K562 (cell line): ENCODE measurements at regions not wholly inside any gene's neighbourhood (a gene's known extent, or its start where the extent isn't known, plus 50 kb on each side); places are given as distances from the start of the nearest gene placed in this dataset.

Experiments
- ATAC-seq: fragments of 200-7000 bp; cut with Tn5 transposase; 3 replicates; pipeline ENCODE4 v1.9.1; 2020; ENCODE audit warnings: moderate library complexity
- BruUV-seq: library from RNA; stranded (reverse); fragments of 400-500 nt; replicated peaks from 2 replicates; lab custom pipeline; 2021; lab: Mats Ljungman, UMichigan
- CTCF ChIA-PET: fragments of 300-600 bp; formaldehyde crosslinking; extraction: SDS; loops from one replicate; lab custom pipeline; 2021; ENCODE audit warnings: low intra/inter-chr PET ratio; lab: Yijun Ruan, JAX
- POLR2A ChIA-PET: fragments of 300-600, 350-650 bp; sonication (Branson Sonifier 250); formaldehyde crosslinking; extraction: SDS; loops from one replicate; lab custom pipeline; 2021; ENCODE audit warnings: antibody characterized with exemption, inconsistent platforms; lab: Yijun Ruan, JAX
- DNase-seq, 4 experiments: peaks; one replicate each; pipeline versions ENCODE4 v3.0.0 to v3.0.0-alpha.2; 2011 to 2018; ENCODE audit warnings: low spot score in 3 of 4, mixed read lengths in 3 of 4; ENCODE audit errors: extremely low read depth in 1 of 4
- FAIRE-seq: peaks from 2 replicates; lab custom pipeline; 2011; peaks lifted over from hg19 to GRCh38; lab: Jason Lieb, UNC
- H2AFZ ChIP-seq: 2 replicates; pipeline ENCODE4 v1.6.0; 2011; ENCODE audit warnings: low read depth, low read length, control low read depth, inconsistent platforms
- H3K27ac ChIP-seq: fragments of 200-600 bp; 3 replicates; pipeline ENCODE4 v1.8.0; 2011; ENCODE audit warnings: low read depth, mild to moderate bottlenecking, control low read depth, inconsistent platforms, low read length, moderate library complexity, mixed read lengths; ENCODE audit errors: extremely low read depth
- H3K27me3 ChIP-seq, 2 experiments: fragments of 300-600 bp in 1 of 2; 2 replicates in 1 of 2; 3 replicates in 1 of 2; pipeline versions ENCODE4 v1.6.0 to v1.8.0; 2011; ENCODE audit warnings: inconsistent platforms in 2 of 2, low read length in 2 of 2, mild to moderate bottlenecking in 1 of 2, mixed read lengths in 1 of 2, moderate library complexity in 1 of 2; ENCODE audit not compliant: control insufficient read depth in 2 of 2, insufficient read depth in 2 of 2
- H3K36me3 ChIP-seq: fragments of 300-600 bp; 3 replicates; pipeline ENCODE4 v1.8.0; 2011; ENCODE audit warnings: mild to moderate bottlenecking, low read length, inconsistent platforms; ENCODE audit not compliant: control insufficient read depth, insufficient read depth
- H3K4me1 ChIP-seq, 2 experiments: fragments of 200-600 bp in 1 of 2; replicated peaks in 1 of 2; 2 replicates in 1 of 2; 3 replicates in 1 of 2; pipeline versions ENCODE4 v1.5.1 to v1.8.0; 2011; ENCODE audit warnings: inconsistent platforms in 2 of 2, low read length in 2 of 2, mild to moderate bottlenecking in 1 of 2, mixed read lengths in 1 of 2, moderate library complexity in 1 of 2; ENCODE audit not compliant: control insufficient read depth in 2 of 2, insufficient read depth in 2 of 2
- H3K4me2 ChIP-seq: 2 replicates; pipeline ENCODE4 v1.6.1; 2011; ENCODE audit warnings: low read length, control low read depth, inconsistent platforms, mixed read lengths; ENCODE audit not compliant: insufficient read depth
- H3K4me3 ChIP-seq: fragments of 200-600 bp; sonication (generic), shearing (Covaris generic); 2 replicates; pipeline ENCODE4 v1.5.1; 2016; ENCODE audit warnings: control low read depth, inconsistent platforms
- H3K79me2 ChIP-seq: fragments of 200-600 bp; 3 replicates; pipeline ENCODE4 v1.8.0; 2011; ENCODE audit warnings: low read length, inconsistent platforms; ENCODE audit not compliant: control insufficient read depth, insufficient read depth
- H3K9ac ChIP-seq, 2 experiments: 2 replicates each; pipeline versions ENCODE4 v1.6.0 to v1.6.1; 2011; ENCODE audit warnings: low read depth in 2 of 2, low read length in 2 of 2, control low read depth in 1 of 2, inconsistent platforms in 1 of 2, mild to moderate bottlenecking in 1 of 2, mixed read lengths in 1 of 2; ENCODE audit not compliant: insufficient read depth in 1 of 2
- H3K9me1 ChIP-seq: one replicate; pipeline ENCODE4 v1.6.0; 2011; ENCODE audit warnings: inconsistent platforms, mild to moderate bottlenecking, low read length, moderate library complexity; ENCODE audit not compliant: control insufficient read depth, insufficient read depth
- H3K9me3 ChIP-seq: replicated peaks from 2 replicates; pipeline ENCODE4 v1.5.1; 2011; ENCODE audit warnings: low read depth, low read length, inconsistent platforms; ENCODE audit not compliant: control insufficient read depth, insufficient read depth
- H4K20me1 ChIP-seq: replicated peaks from 2 replicates; pipeline ENCODE4 v1.6.1; 2011; ENCODE audit warnings: low read length, inconsistent platforms, mixed read lengths; ENCODE audit not compliant: control insufficient read depth, insufficient read depth
- BCOR ChIP-seq: fragments of 450-650 bp; IDR thresholded peaks from 2 replicates; pipeline ENCODE4 v1.6.1; 2016
- ZNF717 ChIP-seq: fragments of 250-450 bp; sonication (Bioruptor Pico); IDR thresholded peaks from 2 replicates; pipeline ENCODE4 v1.5.0; 2021
- WGBS: fragments of 100-300 bp; shearing (Covaris generic); methylation state at CpG from one replicate; pipeline ENCODE4 v1.1.6; 2016; ENCODE audit warnings: low coverage, mixed read lengths; ENCODE audit not compliant: insufficient coverage; ENCODE audit errors: missing lambda C conversion rate; 5-methylcytosine and 5-hydroxymethylcytosine counted together
- in situ Hi-C: fragments of 300-500 bp; cut with MboI; formaldehyde crosslinking; loops from 4 replicates; pipeline ENCODE4 v1.15.0; 2018; ENCODE audit warnings: inconsistent platforms, mixed read lengths
- intact Hi-C: fragments of 100-400 bp; cut with micrococcal nuclease; formaldehyde crosslinking; loops from 2 replicates; pipeline ENCODE4 v1.14.2; 2022
- TF ChIP-seq, protein P1 (sequence below): fragments of 450-650 bp; formaldehyde crosslinking; IDR thresholded peaks from 2 replicates; pipeline ENCODE4 v1.4.0; 2020; ENCODE audit warnings: mild to moderate bottlenecking, mixed read lengths
- TF ChIP-seq, protein P2 (sequence below): fragments of 250-450 bp; sonication (Bioruptor Pico); IDR thresholded peaks from 2 replicates; pipeline ENCODE4 v1.5.0; 2020; ENCODE audit warnings: mild to moderate bottlenecking

DNA sequence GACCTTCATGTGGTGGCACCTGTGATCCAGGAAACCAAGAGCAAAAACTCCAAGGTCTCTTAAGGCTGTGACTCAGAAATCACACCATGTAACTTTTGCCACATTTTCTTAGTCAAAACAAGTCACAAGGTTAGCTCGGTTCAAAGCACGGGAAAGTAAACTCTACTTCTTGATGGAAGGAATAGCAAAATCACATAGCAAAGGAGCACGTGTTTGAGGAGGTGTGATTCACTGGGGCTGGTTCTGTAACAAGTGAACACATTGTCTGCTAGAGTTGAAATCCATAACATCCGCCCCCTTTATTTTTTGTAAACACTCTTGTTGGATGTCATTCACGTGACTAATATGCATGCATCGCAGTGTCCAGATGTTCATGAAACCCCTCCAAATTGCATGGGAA, 415.0 kb upstream of the MAF start:
- Histone ChIP-seq H3K36me3 (no peaks in the 10 kb centered on the region), H4K20me1 (no peaks in the 10 kb centered on the region), H3K4me2 (no peak overlapping the region), H3K27me3 (no peaks in the 10 kb centered on the region), H3K27ac (no peak overlapping the region), H3K9me1 (no peaks in the 10 kb centered on the region), H3K4me1 (no peaks in the 10 kb centered on the region; a peak in 1 of 5 replicates), H3K79me2 (no peaks in the 10 kb centered on the region), H3K9me3 (no peaks in the 10 kb centered on the region), H3K4me3 (no peak overlapping the region), H2AFZ (no peak overlapping the region), H3K9ac (no peak overlapping the region)
- BruUV-seq: no TSS peak
- ChIA-PET POLR2A (no interaction called here), CTCF (interaction anchor here (0.6 kb wide), 1 partner anchor 932 kb away, joined by 4 read pairs; no protein-coding TSS in a partner anchor)
- ATAC-seq (no peak), FAIRE-seq (no peak), DNase-seq (no peak)
- TF ChIP-seq BCOR (no peak), ZNF717 (no peak)
- TF ChIP-seq, protein P1, sequence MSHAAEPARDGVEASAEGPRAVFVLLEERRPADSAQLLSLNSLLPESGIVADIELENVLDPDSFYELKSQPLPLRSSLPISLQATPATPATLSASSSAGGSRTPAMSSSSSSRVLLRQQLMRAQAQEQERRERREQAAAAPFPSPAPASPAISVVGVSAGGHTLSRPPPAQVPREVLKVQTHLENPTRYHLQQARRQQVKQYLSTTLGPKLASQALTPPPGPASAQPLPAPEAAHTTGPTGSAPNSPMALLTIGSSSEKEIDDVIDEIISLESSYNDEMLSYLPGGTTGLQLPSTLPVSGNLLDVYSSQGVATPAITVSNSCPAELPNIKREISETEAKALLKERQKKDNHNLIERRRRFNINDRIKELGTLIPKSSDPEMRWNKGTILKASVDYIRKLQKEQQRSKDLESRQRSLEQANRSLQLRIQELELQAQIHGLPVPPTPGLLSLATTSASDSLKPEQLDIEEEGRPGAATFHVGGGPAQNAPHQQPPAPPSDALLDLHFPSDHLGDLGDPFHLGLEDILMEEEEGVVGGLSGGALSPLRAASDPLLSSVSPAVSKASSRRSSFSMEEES (CRISPR knock-in tag): no peak
- TF ChIP-seq, protein P2, sequence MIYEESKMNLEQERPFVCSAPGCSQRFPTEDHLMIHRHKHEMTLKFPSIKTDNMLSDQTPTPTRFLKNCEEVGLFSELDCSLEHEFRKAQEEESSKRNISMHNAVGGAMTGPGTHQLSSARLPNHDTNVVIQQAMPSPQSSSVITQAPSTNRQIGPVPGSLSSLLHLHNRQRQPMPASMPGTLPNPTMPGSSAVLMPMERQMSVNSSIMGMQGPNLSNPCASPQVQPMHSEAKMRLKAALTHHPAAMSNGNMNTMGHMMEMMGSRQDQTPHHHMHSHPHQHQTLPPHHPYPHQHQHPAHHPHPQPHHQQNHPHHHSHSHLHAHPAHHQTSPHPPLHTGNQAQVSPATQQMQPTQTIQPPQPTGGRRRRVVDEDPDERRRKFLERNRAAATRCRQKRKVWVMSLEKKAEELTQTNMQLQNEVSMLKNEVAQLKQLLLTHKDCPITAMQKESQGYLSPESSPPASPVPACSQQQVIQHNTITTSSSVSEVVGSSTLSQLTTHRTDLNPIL (CRISPR knock-in tag): no peak
- in situ Hi-C loops (no loop called here), intact Hi-C loops (loop anchor here (5.0 kb wide), 1 partner anchor 67 kb away; no protein-coding TSS in a partner anchor)
- WGBS: 49% methylated on average over 6 of the region's 6 CpGs
